Epithelial cell of proximal tubule (primary cell): ENCODE measurements at regions not wholly inside any gene's neighbourhood (a gene's known extent, or its start where the extent isn't known, plus 50 kb on each side); places are given as distances from the start of the nearest gene placed in this dataset.

Experiments used
- DNase-seq: peaks from one replicate; pipeline ENCODE4 v3.0.0-alpha.2; 2011; ENCODE audit warnings: low read depth
- H3K4me3 ChIP-seq: 2 replicates; pipeline ENCODE4 v1.5.1; 2011; ENCODE audit warnings: low read depth, mild to moderate bottlenecking, low read length
- TF ChIP-seq, protein P1 (sequence below): conservative IDR thresholded peaks from 2 replicates; pipeline ENCODE4 v1.5.1; 2012; ENCODE audit warnings: low read depth, mild to moderate bottlenecking, low read length

DNA sequence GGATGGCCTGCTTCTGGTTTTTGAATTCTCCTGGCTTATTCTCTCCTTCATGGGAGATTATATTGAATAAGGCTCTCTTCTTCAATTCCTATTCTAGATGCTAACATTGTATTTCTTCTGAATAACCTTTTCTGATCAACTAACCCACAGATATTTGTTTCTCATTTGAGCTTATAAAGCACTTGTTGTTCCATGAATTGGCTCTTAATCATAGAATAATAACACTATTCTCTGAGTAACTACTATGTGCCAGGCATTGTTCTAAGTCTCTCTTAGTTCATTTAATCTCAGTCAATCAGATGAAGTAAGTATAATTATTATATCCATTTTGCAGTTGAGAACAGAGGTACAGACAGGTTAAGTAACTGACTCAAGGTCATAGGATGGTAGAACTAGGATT is 136.3 kb upstream of the MLIP start:
- DNase-seq = no peak
- TF ChIP-seq, protein P1, sequence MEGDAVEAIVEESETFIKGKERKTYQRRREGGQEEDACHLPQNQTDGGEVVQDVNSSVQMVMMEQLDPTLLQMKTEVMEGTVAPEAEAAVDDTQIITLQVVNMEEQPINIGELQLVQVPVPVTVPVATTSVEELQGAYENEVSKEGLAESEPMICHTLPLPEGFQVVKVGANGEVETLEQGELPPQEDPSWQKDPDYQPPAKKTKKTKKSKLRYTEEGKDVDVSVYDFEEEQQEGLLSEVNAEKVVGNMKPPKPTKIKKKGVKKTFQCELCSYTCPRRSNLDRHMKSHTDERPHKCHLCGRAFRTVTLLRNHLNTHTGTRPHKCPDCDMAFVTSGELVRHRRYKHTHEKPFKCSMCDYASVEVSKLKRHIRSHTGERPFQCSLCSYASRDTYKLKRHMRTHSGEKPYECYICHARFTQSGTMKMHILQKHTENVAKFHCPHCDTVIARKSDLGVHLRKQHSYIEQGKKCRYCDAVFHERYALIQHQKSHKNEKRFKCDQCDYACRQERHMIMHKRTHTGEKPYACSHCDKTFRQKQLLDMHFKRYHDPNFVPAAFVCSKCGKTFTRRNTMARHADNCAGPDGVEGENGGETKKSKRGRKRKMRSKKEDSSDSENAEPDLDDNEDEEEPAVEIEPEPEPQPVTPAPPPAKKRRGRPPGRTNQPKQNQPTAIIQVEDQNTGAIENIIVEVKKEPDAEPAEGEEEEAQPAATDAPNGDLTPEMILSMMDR = no peak
- no peak overlapping the region for H3K4me3 ChIP-seq

DNA sequence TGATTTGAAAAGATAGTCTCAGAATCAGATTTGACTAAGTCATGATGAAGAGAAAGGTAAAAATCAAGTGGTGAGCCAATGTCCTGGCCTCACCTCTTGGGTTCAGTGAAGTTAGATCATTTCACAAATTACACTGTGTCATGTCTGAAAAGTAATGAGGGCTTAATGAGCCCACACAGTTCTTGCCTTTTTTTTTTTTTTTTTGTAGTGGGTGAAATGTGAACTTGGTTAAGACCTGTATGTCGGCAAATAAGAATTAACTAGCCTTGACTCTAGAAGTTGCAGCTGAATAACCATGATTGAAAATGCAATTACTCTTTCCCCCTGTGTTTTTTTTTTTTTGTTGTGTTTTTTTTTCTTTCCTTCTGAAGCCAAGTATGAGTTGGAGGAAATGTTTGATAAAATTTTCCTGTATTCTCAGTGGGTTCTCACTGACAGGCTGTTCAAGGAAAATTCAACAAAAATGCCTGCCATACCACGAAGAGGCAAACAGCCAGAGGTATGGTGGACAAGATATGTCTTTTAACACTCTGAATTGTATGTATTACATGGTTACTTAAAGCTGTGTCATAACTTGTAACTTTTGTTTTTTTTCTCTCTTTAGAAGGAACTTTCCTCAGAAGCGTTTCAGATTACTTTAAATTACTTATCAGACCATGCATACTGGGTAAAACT is 135.2 kb upstream of the MLIP start:
- DNase-seq = no peak
- no peak overlapping the region for H3K4me3 ChIP-seq
- TF ChIP-seq, protein P1 = no peak

DNA sequence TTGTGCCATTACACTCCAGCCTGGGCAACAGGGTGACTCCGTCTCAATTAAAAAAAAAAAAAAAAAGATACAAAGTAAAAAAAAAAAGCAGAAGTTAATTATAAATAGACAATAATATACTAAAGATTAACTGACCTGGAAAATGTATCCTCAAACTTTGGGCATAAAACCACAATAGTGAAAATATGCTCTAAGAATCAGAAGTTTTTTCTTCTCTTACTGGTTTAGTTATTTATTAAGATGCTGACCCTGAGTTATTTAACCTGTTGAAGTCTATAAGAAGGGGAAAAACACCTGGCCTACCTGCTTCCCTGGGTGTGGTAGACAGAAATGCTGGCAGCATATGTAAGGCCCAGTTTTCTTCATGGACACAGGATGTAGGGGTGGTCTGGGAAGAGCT is 133.7 kb upstream of the MLIP start:
- no peak overlapping the region for H3K4me3 ChIP-seq
- DNase-seq = no peak
- TF ChIP-seq, protein P1 = no peak

DNA sequence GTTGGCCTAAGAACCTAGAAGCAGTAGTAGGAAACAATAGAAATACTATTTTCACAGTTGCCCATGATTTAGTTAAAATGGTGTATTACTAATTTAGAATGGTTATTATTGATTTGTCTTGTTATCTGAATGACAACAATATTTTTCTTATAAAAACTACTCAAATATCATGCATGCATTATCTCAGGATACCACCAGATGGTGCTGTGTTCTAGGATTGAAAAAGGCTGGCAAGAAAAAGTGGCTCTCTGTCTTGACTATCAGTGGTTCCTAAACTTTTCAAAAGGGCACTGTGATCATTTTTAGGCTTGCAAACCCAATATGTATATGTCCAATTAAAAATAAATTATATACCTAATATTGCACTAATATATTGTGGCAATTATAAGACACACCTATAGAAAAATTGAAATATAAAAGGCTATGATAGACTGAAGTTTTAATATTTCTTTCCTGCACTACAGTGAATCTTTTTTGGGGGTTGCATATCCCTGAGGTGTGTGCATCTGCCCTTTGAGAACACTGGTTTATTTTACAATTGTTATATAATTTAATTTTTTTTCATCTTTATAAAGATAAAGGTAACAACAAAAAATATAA is 131.7 kb upstream of the MLIP start:
- DNase-seq = no peak
- H3K4me3 ChIP-seq = no peak overlapping the region
- TF ChIP-seq, protein P1 = peak; percentile 77

DNA sequence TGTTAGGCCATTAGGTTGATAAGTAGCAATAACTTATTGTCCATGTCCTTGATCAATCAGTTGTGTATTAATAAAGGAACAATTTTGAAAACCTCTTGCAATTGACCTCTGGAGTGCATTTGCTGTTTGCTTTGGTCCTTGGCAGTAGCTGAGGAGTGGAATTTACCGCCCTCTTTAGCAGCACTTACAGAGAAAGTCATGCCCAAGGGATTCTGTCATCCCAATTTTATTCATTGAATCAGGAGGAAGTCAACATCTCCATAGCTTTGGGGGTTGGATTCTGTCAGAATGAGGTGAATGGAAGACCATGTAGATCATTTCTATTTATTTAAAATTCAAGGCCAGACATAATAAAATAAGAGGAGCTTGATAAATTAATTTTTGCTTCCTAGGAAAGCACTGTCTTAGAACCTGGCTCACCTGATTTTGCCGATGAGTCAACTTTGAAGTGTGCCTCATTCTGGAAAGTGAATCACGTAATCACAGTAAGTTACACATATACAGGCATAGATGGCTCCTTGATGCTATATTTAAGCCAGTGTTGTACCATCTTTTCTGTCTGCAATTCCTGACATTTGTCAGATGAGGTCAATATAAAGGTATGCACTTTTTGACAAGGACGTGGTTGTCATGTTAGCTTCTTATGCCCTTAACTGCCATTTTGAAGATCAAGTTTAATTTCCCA is 128.7 kb upstream of the MLIP start:
- H3K4me3 ChIP-seq = no peak overlapping the region
- TF ChIP-seq, protein P1 = no peak
- DNase-seq = no peak

DNA sequence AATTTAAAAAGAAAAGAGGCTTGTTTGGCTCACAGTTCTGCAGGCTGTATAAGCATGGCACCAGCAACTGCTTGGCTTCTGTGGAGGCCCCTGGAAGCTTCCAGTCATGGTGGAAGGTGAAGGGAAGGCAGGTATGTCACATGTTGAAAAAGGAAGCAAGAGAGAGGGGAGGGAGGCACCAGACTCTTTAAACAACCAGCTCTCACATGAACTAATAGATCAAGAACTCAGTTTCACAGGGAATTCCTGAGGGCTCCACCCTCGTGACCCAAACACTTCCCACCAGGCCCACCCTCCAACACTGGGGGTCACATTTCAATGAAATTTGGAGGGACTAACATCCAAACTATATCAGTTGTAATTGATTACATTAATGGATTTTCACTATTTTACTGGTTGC is 127.9 kb upstream of the MLIP start:
- DNase-seq = no peak
- TF ChIP-seq, protein P1 = no peak
- H3K4me3 ChIP-seq = no peak overlapping the region
